Left forelimb (tissue), 1 donor: ENCODE measurements at regions not wholly inside any gene's neighbourhood (a gene's known extent, or its start where the extent isn't known, plus 50 kb on each side); places are given as distances from the start of the nearest gene placed in this dataset.

Experiments used
- DNase-seq: peaks from one replicate; pipeline ENCODE4 v3.0.0-alpha.2; 2018; ENCODE audit warnings: low spot score

GRCh38 chr2:118237451-118237850 lies 149.2 kb downstream of the INSIG2 start:
- no peak for DNase-seq

- DNase-seq, result no peak
Measured at GRCh38 chr2:118232796-118233195, 144.5 kb downstream of the INSIG2 start.

DNA sequence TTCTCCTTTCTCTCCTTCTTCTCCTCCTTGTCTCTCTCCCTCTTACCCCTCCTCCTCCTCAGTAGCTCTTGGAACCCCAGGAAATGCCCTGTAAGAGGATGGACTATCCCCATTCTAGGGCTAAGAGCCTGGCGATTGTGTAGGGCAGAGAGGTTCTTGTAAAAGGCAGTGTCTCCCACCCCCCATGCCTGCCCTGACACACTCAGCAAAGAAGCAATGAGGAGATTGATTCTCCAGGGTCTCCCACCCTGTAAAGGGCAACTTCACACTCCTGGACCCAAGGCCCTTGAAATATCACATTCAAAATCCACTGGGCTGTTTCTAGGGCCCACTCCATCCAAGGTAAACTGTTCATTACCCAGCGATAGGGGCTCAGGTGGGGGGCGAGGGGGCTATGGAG lies 144.1 kb downstream of the INSIG2 start:
- no peak for DNase-seq

- no peak for DNase-seq
Measured at GRCh38 chr2:118231759-118232158, 143.5 kb downstream of the INSIG2 start.

DNA sequence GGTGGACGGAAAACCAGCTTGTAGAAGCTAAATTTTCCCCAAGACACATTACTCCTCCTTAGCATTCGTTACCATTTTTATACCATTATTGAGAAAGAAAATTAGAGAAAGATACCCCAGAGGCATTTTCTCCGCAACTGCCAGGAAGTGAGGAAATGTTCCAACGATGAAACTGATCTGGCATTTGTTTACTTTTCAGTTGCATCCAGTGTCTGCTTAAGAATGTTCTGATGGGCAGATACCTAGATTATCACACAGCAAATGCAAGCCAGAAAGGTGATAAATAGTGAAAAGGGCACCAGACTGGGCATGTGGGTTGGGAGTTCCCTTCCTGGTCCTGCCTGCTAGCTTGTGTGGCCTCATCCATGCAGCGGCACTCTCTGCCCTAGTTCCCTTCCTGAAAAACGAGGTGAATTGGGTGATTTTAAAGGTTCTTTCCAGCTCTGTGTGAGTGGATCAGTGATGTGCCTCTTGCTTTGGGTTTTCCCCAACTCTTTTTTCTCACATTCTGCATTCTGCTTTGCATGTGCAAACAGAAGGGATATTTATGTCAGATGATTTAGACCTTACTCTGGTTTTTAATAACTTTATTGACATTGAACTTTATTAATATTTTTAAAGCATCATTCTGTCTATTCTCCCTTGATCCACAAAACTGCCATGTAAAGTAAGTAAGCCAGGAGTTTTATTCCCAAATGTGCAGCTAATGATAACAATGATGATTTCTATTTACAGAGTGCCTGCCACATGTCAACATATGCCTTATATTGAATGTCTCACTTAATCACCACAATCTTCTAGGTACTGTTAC lies 139.6 kb downstream of the INSIG2 start:
- DNase-seq, result no peak

DNA sequence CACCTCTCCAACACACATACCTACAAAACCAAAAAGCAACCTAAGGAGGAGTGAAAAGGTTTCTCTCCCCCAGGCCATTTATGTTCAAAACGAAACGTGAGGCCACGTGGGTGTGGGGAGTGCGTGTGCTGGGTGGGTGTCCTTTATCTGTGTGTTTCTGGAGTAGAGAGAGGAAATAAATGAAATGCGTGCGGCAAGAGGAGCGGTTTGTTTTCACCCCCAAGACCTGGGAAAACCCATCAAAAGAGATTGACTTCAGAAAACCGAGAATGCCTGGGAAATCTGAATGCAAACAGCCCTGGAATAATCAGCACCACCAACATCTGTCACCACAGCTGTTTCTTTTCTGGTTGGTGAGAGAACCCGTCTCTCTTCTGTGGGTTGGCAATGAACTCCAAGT lies 137.4 kb downstream of the INSIG2 start:
- no peak for DNase-seq

GRCh38 chr2:118224895-118225311 lies 136.6 kb downstream of the INSIG2 start:
- DNase-seq, result no peak

- DNase-seq, result no peak
Measured at GRCh38 chr2:118223992-118224894, 136.0 kb downstream of the INSIG2 start.

GRCh38 chr2:118223511-118223991 lies 135.3 kb downstream of the INSIG2 start:
- DNase-seq, result no peak

- DNase-seq, result no peak
Measured at GRCh38 chr2:118222672-118223421, 134.6 kb downstream of the INSIG2 start.

DNA sequence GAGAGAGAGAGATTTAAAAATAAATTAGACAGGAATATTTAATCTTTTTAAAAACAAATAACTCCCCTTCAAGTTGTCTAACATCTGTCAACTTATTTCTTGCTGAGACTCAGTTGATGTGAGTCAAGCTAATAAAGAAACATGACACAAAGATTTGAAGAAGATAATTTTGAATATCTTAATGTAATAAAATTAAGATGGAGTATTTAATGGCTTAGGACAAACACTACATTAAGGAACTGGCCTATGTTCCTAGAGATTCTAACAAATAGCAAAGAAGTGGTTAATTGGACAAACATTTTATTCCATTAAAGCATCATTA lies 134.0 kb downstream of the INSIG2 start:
- no peak for DNase-seq

DNA sequence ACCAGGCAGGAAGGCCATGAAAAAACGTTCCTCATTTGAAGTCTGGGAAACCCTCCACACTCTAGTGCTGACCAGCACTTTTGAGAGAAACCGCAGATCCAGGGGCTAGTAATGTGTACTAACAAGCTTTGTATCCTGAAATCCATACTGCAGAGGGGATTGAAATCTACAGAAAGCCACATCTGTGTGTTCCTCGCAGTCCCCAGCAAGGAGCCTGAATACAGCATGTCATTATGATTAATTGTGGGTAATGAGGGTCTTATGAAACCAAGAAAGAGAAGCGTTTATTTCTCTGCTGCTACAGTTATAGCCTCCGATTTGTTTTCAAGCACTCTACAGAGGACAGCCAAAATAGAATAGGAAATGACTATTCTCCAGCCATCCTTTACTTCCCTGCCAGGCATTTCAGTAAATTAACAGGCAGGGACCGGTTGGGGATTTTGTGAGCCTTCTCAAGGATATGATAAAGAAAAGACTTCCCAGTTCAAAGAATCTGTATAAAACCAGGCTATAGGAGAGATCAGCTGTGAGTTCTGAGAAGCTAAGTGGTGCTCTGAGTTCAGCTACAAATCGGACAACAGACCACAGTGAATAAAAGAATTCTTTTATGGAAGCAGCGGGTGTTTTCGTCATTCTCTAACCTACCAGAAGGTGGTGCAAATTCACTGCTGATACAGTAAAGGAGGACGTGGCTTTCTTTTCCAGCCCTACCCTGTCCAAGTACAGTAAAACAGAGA lies 133.4 kb downstream of the INSIG2 start:
- DNase-seq, result no peak

DNA sequence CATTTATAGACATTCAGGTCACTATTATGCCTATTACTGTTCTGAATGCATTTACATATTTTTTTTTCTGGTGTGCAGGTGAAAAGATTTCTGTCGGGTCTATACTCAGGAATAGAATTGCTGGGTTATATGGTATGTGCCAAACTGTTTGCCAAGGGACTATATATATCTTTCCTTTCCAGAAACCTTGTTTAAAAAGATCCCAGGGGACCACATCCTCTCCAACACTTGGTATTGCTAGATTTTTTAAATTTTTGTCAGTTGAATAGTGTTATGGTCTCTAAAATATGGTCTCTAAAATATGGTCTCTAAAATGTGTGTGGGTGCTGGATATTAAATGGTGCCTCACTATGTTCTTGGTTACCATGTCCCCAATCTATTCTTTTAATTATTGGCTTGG lies 131.3 kb downstream of the INSIG2 start:
- no peak for DNase-seq

DNA sequence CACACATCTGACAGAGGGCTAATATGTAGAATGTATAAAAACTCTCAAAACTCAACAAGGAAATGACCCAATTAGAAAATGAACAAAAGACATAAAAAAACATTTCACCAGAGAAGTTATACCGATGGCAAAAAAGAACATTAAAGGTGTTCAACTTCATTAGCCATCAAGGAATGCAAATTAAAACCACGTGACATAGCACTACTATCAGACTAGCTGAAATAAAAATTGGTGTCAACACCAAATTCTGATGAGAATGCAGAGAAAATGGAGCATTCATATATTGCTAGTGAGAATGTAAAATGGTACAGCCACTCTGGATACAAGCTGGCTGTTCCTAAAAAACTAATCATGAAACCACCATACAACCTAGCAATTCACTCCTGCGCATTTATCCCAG lies 128.0 kb downstream of the INSIG2 start:
- DNase-seq, result no peak

DNA sequence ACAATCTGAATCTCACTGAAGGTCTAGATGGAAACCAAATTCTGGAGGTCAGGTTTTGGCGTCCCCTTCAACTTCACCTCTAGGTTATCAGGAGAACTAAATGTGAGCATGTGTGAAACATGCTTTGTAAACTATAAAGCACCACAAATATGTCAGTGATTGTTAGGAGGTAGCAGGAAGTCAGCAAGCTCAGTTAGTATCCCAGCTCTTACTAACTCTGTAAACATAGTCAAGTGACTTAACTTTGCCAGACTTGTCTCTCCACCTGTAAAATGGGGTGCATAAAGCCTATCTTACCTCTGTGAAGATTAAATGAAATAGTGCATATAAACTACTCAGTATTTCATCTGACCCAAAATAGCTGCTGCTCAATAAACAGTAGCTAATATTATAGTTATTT lies 121.5 kb downstream of the INSIG2 start:
- DNase-seq, result no peak

DNA sequence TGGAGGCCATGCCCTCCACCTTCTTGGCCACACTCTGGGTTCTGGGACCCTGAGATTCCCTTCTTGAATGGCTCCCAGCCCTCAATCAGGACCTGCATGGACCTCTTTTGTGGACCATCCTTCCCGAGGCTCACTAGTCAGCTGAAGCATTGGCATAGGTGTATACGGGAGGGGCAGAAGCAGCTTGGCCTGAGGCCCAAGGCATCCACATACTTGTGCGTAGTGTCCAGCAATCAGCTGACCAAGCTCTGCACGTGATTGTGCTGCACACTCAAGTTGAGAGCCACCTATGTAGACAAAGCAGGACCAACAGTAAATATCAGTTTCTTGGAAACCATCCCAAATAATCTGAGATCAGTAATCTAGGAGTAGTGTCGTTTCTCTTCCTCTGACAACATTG lies 119.6 kb downstream of the INSIG2 start:
- no peak for DNase-seq

DNA sequence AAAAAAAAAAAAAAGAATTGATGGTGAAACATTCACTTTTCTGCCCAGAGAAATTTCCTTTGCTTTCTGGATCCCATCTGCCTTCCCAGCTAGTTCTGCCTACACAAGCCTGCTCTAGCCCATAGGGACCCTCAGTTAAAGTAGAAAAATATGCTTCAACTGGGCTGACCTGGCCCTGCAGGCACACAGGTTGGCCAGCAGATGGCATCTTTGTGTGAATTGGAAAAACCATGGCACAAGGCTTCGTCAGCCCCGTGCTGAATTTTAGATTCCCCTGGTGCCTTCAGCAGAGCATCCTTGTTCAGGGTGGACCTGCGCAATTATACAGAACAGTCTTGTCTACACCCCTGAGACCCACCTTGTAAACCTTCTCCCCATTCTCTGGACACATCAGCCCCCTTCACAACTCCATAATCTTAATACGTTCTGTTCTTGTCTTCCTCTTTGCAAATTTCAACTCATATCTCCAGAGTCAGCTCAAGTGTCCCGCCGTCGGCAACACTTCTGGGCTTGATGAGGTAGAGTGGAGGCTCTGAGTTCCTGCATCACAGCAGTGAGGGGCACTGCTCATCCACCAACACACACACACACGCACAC lies 114.5 kb downstream of the INSIG2 start:
- no peak for DNase-seq

DNA sequence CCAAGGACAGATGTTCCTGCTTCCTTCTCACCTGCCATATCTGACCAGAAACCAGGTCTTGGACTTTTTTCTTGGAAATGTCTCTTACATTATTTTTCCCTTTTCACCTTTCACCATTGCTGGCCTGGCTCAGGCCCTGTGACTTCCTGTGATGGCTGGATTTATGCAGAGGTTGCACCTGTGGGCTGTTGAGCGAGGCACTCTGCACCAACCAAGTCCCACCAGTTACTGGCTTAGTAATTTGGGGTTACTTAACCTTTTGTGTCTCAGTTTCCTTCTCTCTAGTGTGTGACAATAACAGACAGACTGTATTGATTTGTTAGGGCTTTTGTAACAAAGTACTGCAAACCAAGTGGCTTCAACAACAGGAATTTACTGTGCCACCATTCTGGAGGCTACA lies 110.0 kb downstream of the INSIG2 start:
- no peak for DNase-seq

- no peak for DNase-seq
Measured at GRCh38 chr2:118197011-118197675, 108.9 kb downstream of the INSIG2 start.

- no peak for DNase-seq
Measured at GRCh38 chr2:118190474-118190873, 102.2 kb downstream of the INSIG2 start.

- no peak for DNase-seq
Measured at GRCh38 chr2:118186858-118187254, 98.6 kb downstream of the INSIG2 start.
